Daoy (cell line): ENCODE measurements at regions not wholly inside any gene's neighbourhood (a gene's known extent, or its start where the extent isn't known, plus 50 kb on each side); places are given as distances from the start of the nearest gene placed in this dataset.
"Not testable (repeated sequence)": the region's sequence is repeated elsewhere in the genome, so short reads cannot be mapped to it uniquely, and the experiment has no call there.

Experiments
- DNase-seq: peaks from one replicate; pipeline ENCODE4 v3.0.0-alpha.2; 2015; ENCODE audit warnings: low read depth

DNA sequence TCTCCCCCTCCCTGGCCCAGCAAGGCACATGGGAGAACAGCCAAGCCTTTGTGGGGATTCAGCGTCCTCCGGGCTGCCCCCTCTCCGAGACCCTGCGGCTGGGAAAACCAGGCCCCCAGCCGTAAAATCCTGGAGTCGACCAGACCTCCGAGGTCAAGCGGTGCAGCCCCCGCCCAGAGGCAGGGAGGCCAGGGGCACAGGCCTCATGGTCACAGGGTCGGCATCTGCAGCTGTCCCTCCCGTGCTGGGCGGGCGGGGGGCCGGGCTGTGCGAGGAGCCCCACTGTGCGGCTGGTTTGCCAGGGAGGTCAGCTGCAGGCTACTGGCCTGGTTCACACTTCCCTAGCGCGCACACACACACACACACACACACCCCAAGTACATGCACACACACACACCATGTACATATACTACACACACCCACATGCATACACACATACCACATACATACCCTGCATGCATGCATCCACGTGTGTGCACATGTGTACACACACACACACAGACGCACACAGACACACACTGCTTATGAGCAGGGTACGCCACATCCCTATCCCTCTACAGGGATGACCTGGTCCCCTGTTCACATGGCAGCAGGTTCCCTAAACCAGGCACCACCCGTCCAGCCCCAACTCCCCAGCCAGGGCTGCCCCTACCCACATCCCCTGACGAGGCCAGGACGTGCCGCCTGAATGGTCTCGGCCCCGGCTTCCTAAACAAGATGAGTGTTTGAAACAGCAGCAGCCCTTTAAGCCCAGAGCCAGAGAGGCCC is 108.9 kb upstream of the CIBAR2 start:
- DNase-seq = no peak

DNA sequence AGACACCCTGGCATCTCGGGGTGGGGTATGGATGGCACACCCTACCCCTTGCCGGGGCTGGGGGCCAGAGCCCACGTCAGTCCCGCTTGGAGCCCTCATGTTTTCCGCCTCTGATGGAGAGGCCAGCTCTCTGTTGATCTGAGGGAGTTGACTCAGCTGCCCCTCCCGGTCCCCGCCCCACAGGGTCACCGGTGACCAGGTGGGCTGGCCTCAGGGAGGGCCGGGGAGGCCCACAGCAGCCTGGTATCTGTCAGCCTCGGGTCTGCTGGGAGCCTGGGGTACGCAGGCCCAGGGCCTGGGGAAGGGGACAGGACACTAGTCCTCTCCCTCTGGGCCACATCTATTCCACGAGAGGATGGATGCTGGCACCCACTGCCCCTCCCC is 109.5 kb upstream of the CIBAR2 start:
- DNase-seq = peak; percentile 41

DNA sequence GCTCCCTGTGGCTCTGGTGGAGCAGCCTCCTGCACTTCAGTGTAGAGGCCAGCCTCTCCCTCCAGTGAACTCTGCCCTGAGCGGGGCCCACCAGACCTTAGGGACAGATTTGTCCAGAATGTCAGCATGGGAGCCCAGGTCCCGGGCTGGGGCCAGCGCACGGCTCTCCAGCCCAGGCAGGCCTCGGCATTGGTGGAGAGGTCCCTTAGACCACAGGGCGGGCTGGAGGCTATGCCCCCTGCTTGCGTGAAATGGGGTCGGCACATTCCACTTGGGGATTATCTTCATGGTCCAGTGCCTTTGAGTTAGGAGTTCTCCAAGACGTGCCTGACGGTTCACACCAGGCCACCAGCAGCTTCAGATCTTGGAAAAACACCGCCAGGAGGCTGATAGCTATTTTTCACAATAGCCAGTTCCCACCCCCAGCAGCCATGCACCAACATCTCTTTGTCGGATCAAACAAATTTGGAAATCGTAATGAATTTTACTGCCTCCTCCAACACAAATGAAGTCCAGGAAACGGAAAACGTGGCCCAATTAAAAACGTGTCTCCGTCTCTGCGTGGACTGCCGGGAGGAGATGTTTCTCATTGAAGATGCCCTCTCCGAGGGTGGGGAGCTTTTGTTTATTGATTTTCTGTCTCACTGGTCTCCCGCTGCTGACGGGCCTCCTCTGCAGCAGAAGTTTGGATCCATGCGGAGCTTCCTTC is 110.0 kb upstream of the CIBAR2 start:
- DNase-seq = no peak

DNA sequence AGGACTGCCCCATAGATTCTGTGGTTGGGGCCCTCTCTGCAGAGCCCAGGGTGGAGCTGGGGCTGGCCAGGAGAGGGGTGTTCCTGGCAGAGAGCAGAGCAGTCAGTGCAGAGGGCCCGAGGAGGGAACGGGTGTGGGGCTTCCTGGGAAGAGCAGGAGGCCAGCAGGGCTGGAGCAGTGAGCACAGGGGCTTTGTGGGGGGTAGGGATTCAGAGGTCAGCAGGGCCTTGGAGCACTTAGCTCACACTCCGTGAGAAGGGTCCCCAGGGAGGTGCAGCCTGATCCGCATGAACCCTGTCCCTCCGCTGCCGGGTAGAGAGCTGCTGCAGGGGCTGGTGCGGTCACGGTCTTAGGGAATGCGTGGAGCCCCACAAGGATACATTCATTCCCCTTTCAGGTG is 113.0 kb upstream of the CIBAR2 start:
- no peak for DNase-seq

DNA sequence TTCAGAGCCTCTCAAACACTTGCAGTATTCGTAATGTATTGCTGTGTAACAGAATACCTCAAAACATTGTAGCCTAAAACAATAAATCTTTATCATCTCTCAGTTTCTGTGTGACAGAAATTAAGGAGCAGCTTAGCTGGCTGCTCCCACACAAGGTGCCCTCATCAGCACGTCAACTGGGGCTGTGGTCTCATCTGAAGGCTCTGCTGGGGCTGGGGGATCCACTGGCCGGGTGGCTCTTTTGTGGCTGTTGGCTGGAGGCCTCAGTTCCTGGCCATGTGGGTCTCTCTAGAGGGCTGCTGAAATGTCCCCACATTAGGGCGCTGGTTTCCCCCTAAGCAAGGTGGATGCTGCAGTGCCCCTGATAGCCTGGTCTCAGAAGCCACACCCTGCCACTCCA is 113.4 kb upstream of the CIBAR2 start:
- DNase-seq = no peak

DNA sequence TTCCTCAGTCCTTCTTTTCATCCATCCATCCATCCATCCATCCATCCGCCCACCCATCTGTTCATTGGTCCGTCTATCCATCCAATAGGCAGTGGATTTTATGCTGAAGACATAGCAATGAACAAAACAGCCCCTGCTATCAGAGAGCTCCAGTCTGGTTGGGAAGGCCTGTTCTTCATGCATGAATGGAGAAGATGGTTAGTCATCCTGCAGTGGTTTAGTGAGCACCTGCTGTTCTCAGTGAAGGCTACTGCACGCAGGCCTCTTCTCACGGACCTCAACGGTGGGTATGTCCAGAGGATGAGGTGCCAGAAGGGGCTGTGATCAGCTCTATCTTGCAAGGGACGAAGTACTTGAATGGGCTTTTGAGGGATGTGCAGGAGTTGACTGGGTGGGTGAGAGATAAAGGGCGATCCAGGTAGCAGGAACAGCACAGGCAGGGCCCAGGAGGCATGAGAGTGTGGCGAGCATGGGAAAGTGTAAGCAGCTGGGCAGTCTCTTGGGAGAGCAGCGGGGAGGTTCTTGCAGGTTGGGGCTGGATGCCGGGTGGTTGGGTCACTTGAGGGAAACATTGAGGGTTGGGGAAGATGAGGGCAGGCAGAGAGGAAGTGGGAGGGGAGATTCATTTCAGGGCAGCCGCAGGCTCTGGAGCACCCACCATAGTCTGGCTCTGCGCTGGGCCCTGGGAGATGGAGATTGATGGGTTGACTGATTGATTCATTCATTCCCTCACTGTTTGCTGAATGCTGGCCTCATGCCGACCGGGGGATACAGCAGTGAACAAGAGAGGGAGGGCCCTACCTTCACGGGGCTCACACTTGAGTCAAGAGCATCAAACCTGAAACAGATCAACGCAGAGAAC is 115.0 kb upstream of the CIBAR2 start:
- peak; percentile 84 for DNase-seq

DNA sequence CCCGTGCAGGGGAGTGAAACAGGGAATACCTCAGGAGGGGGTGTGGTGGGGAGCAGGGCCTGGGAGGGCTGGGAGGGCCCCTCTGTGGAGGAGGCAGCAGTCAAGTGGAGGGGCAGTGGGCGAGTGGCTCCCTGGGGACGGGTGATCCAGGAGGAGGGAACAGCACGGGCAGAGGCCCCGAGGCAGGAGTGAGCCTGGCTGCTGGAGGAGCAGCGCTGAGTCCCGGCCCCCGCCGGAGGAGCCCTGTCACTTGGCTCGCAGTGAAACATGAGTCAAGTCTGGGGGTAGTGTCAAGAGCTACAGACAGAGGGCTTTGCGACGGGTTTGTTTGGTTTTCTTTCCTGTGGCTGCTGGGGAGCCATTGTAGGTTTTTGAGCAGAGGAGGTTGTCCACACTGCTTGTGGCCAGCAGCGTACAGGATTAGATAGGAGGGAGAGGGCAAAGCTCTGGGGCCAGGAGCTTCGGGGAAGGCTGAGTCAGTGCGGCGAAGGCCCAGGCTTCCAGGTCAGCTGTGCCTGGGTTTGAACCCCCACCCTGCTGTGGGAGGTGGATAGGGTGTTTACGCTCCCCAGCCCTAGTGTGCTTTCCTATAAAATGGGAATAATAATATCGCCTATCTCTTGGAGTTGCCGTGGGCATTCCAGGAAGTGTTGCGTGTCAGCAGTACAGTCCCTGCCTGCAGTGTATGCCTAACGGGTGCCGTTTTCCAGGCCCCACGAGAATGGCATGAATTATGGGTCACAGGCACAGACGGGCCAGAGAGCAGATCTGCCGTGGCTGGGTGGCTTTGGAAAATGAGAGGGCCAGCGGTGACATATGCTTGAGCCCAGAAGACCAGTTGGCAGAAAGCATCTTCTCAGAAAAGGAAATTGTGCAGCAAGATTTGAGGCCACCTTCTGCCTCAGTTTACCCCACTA is 115.9 kb upstream of the CIBAR2 start:
- DNase-seq = peak; percentile 84

DNA sequence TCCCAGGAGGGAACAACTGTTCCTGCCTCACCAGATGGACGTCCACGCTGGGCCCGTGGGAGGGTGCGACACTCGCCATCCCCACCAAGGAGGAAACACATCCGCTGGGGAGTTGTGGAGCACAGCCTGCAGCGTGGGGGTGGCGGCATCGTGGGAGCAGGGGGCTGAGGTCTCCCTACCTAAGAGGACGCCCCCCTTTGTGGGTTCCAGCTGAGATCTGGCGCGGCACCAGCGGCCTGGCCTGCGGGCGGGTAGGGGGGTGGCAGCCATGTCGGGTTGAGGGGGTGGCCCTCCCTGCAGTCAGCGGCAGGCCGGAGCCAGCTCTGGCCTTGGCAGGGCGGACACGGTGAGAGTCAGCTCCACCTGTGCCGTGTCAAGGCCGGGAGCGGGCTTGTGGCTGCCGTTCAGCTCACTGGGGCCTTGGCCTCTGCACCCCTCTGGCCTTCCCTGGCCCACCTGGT is 116.7 kb upstream of the CIBAR2 start:
- no peak for DNase-seq

DNA sequence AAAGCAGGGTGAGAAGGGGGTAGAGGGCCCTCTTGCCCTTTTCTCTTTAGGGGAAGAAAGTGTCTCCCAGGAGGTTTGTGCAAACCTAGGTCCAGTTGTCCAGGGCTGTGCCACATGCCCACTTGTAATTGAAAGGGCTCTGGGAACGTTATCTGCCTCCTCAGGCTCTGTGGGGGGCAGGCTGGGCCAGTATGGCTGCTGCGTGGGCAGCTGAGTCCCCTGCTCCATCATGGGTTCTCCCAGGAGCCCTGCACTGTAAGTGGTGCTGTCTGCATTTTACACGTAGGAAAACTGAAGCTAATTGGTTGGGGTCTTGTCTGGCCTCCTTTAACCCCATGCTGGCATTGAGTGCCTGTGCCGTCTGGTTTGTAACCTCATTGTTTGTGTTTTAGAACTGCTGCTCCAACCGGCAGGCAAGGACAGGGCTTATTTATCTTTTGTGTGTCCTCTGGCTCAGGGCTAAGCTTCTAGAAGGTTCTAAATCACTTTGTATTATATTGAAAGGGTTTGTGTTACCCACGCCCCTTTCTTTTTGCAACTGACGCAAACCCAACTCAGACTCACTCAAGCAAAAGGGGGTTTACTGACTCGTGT is 117.7 kb upstream of the CIBAR2 start:
- no peak for DNase-seq

DNA sequence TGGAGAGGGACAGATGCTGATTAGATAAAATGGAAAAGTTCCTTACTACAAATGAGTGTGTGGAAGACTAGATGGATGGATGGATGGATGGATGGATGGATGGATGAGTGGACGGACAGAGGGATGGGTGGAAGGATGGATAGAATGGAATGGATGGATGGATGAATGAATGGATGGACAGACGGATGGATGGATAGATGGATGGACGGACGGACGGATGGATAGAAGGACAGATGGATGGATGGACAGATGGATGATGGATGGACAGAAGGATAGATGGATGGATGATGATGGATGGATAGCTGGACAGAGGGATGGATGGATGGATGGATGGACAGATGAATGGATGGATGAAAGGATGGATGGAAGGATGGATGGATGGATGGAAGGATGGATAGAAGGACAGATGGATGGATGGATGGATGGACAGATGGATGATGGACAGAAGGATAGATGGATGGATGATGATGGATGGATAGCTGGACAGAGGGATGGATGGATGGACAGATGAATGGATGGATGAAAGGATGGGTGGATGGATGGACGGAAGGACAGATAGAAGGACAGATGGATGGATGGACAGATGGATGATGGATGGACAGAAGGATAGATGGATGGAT is 118.6 kb upstream of the CIBAR2 start:
- not testable (repeated sequence) for DNase-seq

DNA sequence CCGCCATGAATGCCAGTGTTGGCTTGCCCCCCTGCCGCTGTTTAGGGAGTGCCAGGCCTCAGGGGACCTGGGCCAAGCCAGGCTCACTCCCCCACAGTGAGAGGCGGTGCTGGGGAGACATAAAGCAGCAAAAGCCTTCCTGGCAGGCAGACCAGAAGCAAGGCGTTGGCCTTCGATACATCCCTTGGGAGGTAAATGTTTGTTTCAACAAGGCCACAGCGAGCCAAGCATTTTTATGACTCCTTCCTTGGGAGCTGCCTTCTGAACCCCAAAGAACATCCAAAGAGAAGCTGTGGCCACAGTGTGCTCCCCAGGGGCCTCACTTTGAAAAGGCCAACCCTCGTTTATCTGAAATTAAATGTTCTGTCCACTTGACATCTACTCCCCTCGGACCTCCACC is 119.7 kb upstream of the CIBAR2 start:
- DNase-seq = peak; percentile 55

DNA sequence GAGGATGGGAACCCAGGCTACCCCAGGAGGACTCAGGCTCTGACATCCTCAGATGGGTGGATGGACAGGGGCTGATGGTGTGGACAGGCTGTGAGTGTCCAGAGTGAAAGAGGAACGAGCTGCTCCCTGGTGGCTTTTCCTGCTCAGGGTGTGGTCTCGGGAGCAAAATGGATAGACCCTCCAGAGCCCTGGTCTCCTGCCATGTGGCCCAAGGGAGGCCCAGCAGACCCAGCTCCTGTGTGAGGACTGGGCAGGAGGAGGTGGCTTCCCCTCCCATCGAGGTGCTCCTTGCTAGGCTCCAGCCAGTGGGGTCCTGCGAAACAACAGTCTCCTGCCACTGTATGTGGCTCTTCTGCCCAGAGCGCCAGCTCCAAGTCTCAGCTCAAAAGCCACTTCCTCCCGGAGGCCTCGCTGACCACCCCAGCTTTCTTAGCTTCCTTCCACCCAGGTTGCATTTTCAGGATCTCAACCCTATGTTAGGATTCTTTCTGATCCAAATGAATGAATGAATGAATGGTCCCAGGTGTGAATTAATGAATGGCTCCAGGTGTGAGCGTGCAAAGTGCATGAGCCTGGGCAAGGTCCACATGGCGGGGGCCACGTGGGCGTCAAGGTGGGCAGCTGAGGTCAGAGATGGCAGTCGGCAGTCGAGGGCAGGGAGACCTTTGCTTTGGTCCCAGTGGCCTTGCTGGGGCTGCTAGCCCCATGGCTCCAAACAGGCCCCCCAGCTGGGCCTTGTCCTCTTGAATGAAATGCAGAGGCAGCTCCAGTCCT is 120.3 kb upstream of the CIBAR2 start:
- DNase-seq = no peak

DNA sequence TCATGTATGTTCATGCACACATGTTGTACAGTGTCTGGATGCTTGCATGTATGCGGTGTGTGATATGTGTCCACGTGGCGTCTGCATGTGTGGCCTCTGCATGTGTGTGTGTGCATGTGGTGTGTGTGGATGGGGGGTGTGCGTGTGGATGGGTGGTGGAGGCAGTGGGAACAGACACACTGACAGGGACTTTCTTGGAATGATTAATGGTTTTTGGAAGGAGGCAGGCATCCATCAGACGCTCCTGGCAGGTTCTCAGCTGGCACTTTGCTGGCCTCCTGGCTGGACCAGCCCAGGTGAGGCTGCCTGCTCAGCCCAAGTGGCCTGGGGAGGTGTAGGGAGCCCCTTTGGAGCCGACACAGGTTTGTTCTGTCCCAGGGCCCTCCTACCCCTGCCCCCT is 121.2 kb upstream of the CIBAR2 start:
- DNase-seq = no peak

DNA sequence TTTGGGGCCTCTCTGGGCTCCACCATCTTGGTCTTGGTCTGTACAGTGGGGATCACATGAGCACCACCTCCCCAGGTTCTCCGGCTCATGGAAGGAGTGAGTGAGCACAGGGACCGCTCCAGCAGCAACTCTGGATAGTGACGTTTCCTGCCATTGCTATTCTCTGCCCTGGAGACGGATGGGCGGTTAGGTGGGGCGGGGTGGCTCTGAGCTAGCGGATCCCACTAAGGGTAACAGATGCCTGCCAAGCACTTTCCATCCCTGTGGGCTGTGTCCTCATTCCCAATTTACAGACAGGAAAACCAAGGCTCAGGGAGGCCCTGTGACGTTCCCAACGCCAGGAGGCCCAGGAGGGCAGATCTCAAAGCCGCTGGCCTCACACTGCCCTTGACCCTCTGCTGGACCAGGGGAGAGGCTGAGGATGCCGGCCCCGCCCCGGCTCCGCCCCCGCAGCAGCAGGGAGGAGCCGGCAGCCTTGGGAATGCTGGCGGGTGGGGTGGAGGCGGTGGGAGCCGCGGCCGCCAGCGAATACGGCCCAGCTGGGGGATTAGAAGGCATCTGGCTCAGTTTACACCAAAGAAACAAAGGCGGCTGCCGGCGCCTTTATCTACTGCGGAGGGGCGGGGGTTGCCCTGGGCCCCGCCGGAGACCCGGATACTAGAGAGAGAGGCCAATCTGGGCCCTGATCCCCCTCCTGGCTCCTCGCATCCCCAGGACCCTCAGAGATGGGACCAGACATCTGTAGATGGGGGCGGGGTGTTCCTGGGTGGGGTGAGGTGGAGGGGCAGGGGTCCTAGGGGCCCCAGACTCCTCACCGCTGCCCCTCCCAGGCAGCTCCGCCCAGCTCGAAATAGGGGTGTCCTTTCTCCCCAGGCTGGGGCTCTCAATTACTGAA is 122.3 kb upstream of the CIBAR2 start:
- peak; percentile 73 for DNase-seq

DNA sequence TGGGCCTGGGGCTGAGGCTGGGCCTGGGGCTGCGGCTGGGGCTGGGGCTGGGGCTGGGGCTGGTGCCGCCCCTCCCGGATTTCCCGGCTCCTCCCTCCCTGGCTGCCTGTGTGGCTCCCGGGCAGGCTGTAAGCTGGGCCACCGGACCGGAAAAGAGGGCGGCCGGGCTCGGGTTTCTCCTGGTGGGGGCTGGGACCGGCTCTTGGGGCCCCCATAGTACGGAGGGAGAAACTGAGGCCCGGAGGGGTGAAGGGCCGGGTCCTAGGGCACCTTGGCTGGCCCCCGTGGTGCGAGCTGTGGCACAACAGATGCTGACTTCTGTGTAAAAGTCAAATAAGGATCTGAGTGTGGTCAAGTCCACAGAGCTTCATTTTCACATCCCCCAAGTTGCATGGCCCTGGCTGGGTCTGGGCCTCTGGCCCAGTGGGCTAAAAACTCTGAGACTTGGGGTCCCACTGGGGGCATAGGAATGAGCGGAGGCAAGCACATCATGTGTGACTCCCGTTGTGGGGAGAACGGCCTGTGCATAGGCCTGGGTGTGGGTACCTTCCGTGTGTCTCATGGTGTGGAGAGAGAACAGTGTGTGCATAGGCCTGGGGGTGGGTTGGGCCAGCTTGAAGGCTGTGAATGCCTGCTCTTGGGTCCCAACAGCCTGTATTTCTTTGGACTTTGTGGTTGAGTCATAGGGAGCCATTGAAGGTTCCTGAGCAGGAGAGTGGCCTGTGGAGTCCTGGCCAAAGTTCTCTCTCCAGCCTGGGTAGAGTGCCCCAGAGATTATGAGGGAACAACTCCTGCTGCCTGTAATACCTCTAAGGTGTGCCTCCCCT is 123.9 kb upstream of the CIBAR2 start:
- DNase-seq = peak; percentile 34

DNA sequence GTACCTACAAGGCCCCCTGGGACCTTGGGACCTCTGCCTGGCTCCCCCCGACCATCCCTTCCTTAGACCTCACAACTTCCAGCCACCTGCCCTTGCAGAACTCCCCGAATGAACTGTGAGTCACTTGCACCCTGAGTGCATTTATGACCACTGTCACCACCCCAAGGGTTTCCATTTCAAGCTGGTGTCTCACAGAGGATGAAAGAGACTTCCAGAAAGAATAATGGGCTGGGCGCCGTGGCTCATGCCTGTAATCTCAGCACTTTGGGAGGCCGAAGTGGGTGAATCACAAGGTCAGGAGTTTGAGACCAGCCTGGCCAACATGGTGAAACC is 124.5 kb upstream of the CIBAR2 start:
- peak; percentile 61 for DNase-seq

DNA sequence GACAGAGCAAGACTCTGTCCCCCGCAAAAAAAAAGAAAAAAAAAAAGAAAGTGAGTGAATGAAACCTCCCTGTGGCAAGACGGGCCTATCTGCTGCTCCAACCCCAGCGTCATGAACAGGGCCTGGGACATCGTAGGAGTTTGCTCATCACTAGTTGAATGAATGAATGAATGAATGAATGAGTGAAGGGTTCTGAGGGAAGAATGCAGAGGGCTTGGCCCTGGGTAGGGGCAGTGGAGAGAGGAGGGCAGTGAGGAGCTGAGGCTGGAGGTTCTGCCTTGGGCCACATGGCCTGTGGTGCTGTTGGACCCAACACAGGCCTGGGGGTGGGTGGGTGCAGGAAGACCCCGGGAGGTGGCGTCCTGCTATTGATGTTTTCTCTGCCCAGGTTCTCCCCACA is 125.5 kb upstream of the CIBAR2 start:
- DNase-seq = no peak

DNA sequence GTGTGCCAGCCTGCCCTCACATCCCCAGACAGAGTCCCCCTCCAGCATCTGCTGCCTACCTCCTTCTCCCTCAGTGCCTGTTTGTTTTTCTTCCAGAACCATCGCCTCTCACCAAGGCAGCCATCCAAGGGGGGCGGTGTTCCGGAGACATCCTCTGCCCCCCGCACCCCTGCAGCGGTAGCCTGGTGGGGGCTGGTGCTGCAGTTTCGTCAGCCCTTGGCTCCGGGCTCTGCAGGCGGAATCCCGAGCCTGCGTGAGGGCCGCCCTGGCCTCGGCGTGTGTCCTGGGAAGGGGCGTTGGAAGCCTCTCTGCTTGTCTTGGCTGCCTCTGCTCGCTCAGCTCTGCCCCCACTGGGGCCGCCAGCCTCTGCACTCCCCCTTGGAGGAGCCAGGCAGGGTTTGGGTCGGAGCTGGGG is 126.0 kb upstream of the CIBAR2 start:
- DNase-seq = peak; percentile 88
